ENCODE measurements at regions not wholly inside any gene's neighbourhood (a gene's known extent, or its start where the extent isn't known, plus 50 kb on each side); places are given as distances from the start of the nearest gene placed in this dataset.

GRCh38 chr5:4359847-4360246 is 764.2 kb downstream of the IRX1 start:
- Histone ChIP-seq H3K4me3 (no peak overlapping the region), H3K36me3 (no peaks in the 10 kb centered on the region), H3K27me3 (no peaks in the 10 kb centered on the region), H3K27ac (no peak overlapping the region), H3K4me1 (ENCODE audit: insufficient read depth) (no peaks in the 10 kb centered on the region), H3K9me3 (no peaks in the 10 kb centered on the region)
- no peak for TF ChIP-seq EP300 (IDR thresholded peaks at IDR 0.05)
- TF ChIP-seq POLR2A (IDR thresholded peaks at IDR 0.05) = no peak
- no peak for TF ChIP-seq CTCF (IDR thresholded peaks at IDR 0.05)
- intact Hi-C loops (cut with DNase I) = no loop called here
- DNase-seq = no peak
- 89 to 95% (median 94%) methylated on average over 2 of the region's 2 CpGs for WGBS, 3 donors

GRCh38 chr5:4361753-4362152 is 766.1 kb downstream of the IRX1 start:
- Histone ChIP-seq H3K36me3 (no peaks in the 10 kb centered on the region), H3K4me3 (no peak overlapping the region), H3K27ac (no peak overlapping the region), H3K4me1 (ENCODE audit: insufficient read depth) (no peaks in the 10 kb centered on the region), H3K27me3 (no peaks in the 10 kb centered on the region), H3K9me3 (no peaks in the 10 kb centered on the region)
- no peak for TF ChIP-seq POLR2A (IDR thresholded peaks at IDR 0.05)
- no peak for TF ChIP-seq CTCF (IDR thresholded peaks at IDR 0.05)
- TF ChIP-seq EP300 (IDR thresholded peaks at IDR 0.05) = no peak
- 75 to 85% (median 77%) methylated on average over 3 of the region's 3 CpGs for WGBS, 3 donors
- intact Hi-C loops (cut with DNase I) = no loop called here
- no peak for DNase-seq

GRCh38 chr5:4362411-4362810 is 766.8 kb downstream of the IRX1 start:
- Histone ChIP-seq H3K4me3 (no peak overlapping the region), H3K9me3 (no peaks in the 10 kb centered on the region), H3K4me1 (ENCODE audit: insufficient read depth) (no peaks in the 10 kb centered on the region), H3K36me3 (no peaks in the 10 kb centered on the region), H3K27ac (no peak overlapping the region), H3K27me3 (no peaks in the 10 kb centered on the region)
- no peak for DNase-seq
- 75 to 91% (median 78%) methylated on average over 2 of the region's 2 CpGs for WGBS, 3 donors
- intact Hi-C loops (cut with DNase I) = no loop called here
- TF ChIP-seq EP300 (IDR thresholded peaks at IDR 0.05) (no peak), CTCF (IDR thresholded peaks at IDR 0.05) (no peak), POLR2A (IDR thresholded peaks at IDR 0.05) (no peak)

GRCh38 chr5:4363045-4363444 is 767.4 kb downstream of the IRX1 start:
- no peaks in the 10 kb centered on the region for H3K9me3 ChIP-seq
- no peaks in the 10 kb centered on the region for H3K27me3 ChIP-seq
- WGBS, 3 donors = 0 to 33% (median 15%) methylated on average over 2 of the region's 2 CpGs
- no peak overlapping the region for H3K4me3 ChIP-seq
- no peaks in the 10 kb centered on the region for H3K36me3 ChIP-seq
- no peak for TF ChIP-seq POLR2A (IDR thresholded peaks at IDR 0.05)
- no peak for TF ChIP-seq CTCF (IDR thresholded peaks at IDR 0.05)
- no peak for TF ChIP-seq EP300 (IDR thresholded peaks at IDR 0.05)
- H3K4me1 ChIP-seq (ENCODE audit: insufficient read depth) = no peaks in the 10 kb centered on the region
- intact Hi-C loops (cut with DNase I) = no loop called here
- H3K27ac ChIP-seq = no peak overlapping the region
- no peak for DNase-seq

- 56 to 66% (median 60%) methylated on average over 5 of the region's 5 CpGs for WGBS, 3 donors
- DNase-seq = no peak
- no peaks in the 10 kb centered on the region for H3K4me1 ChIP-seq (ENCODE audit: insufficient read depth)
- no peak overlapping the region for H3K27ac ChIP-seq
- no peaks in the 10 kb centered on the region for H3K9me3 ChIP-seq
- TF ChIP-seq EP300 (IDR thresholded peaks at IDR 0.05) (no peak), POLR2A (IDR thresholded peaks at IDR 0.05) (no peak), CTCF (IDR thresholded peaks at IDR 0.05) (no peak)
- H3K27me3 ChIP-seq = no peaks in the 10 kb centered on the region
- H3K4me3 ChIP-seq = no peak overlapping the region
- no peaks in the 10 kb centered on the region for H3K36me3 ChIP-seq
- intact Hi-C loops (cut with DNase I) = no loop called here
Measured at GRCh38 chr5:4366628-4367027, 771.0 kb downstream of the IRX1 start.

All from ovary (tissue), 7 donors.